ENCODE measurements at regions not wholly inside any gene's neighbourhood (a gene's known extent, or its start where the extent isn't known, plus 50 kb on each side); places are given as distances from the start of the nearest gene placed in this dataset.
"Not testable (repeated sequence)": the region's sequence is repeated elsewhere in the genome, so short reads cannot be mapped to it uniquely, and the experiment has no call there.

GRCh38 chr15:19943515-19943914 lies 598.1 kb downstream of the GOLGA6L6 start:
- Histone ChIP-seq H3K9ac (ENCODE audit: insufficient read depth, low read length, poor library complexity, severe bottlenecking) (no peak overlapping the region), H3K9me3 (replicated peaks in 1 of 2; ENCODE audit: control insufficient read depth in 1 of 2, insufficient read depth in 1 of 2, low read length in 2 of 2) (peaks cover 8 to 17% of the 10 kb centered on the region in 2 donors), H3K4me2 (replicated peaks; ENCODE audit: extremely low read depth, low read length, poor library complexity, severe bottlenecking) (no peak overlapping the region), H3K36me3 (replicated peaks in 1 of 2; ENCODE audit: control insufficient read depth in 1 of 2, insufficient read depth in 2 of 2, low read length in 2 of 2) (no peaks in the 10 kb centered on the region), H3K4me3 (replicated peaks in 1 of 3; ENCODE audit: low read depth in 2 of 3, low read length in 3 of 3) (no peak overlapping the region), H4K20me1 (ENCODE audit: insufficient read depth, low read length) (no peaks in the 10 kb centered on the region), H3K27ac (ENCODE audit: low read depth in 1 of 2, low read length in 2 of 2) (no peak overlapping the region), H2AFZ (ENCODE audit: insufficient read depth, low read depth, low read length, poor library complexity, severe bottlenecking) (no peak overlapping the region), H3K27me3 (ENCODE audit: control insufficient read depth in 2 of 2, insufficient read depth in 2 of 2, low read length in 2 of 2) (peaks cover 0 to 4% of the 10 kb centered on the region in 2 donors), H3K4me1 (ENCODE audit: control insufficient read depth in 1 of 2, insufficient read depth in 2 of 2, low read length in 2 of 2) (no peaks in the 10 kb centered on the region), H3K79me2 (ENCODE audit: insufficient read depth, low read length) (no peaks in the 10 kb centered on the region)
- Mint-ChIP-seq H3K27me3 (ENCODE audit: low read depth in 3 of 3) (peaks cover 2 to 8% (median 5%) of the 10 kb centered on the region in 3 donors), H3K4me1 (no peaks in the 10 kb centered on the region), H3K36me3 (peaks cover 0 to 2% of the 10 kb centered on the region in 2 donors), H3K27ac (no peak overlapping the region), H3K4me3 (no peak overlapping the region), H3K9me3 (peaks cover 10 to 22% (median 17%) of the 10 kb centered on the region in 7 donors)
- DNase-seq: no peak
- TF ChIP-seq CTCF (IDR thresholded peaks at IDR 0.05): no peak
- intact Hi-C loops (cut with micrococcal nuclease): no loop called here
- 14% methylated on average over 18 of the region's 51 CpGs for WGBS (ENCODE audit: insufficient coverage)

- H3K4me1 Mint-ChIP-seq; H3K27ac ChIP-seq (ENCODE audit: low read depth in 1 of 2, low read length in 2 of 2); H3K27me3 ChIP-seq (ENCODE audit: control insufficient read depth in 2 of 2, insufficient read depth in 2 of 2, low read length in 2 of 2); H3K4me1 ChIP-seq (ENCODE audit: control insufficient read depth in 1 of 2, insufficient read depth in 2 of 2, low read length in 2 of 2); H3K4me3 ChIP-seq (replicated peaks in 1 of 3; ENCODE audit: low read depth in 2 of 3, low read length in 3 of 3); H3K4me2 ChIP-seq (replicated peaks; ENCODE audit: extremely low read depth, low read length, poor library complexity, severe bottlenecking); H3K9ac ChIP-seq (ENCODE audit: insufficient read depth, low read length, poor library complexity, severe bottlenecking); H3K27ac Mint-ChIP-seq; H3K79me2 ChIP-seq (ENCODE audit: insufficient read depth, low read length); H4K20me1 ChIP-seq (ENCODE audit: insufficient read depth, low read length); DNase-seq; H3K36me3 ChIP-seq (replicated peaks in 1 of 2; ENCODE audit: control insufficient read depth in 1 of 2, insufficient read depth in 2 of 2, low read length in 2 of 2); H3K4me3 Mint-ChIP-seq; intact Hi-C loops (cut with micrococcal nuclease); H3K27me3 Mint-ChIP-seq (ENCODE audit: low read depth in 3 of 3); H3K36me3 Mint-ChIP-seq; H2AFZ ChIP-seq (ENCODE audit: insufficient read depth, low read depth, low read length, poor library complexity, severe bottlenecking): not testable (repeated sequence)
- H3K9me3 Mint-ChIP-seq: peaks cover 16 to 36% (median 26%) of the 10 kb centered on the region in 7 donors
- peaks cover 23 to 30% of the 10 kb centered on the region in 2 donors for H3K9me3 ChIP-seq (replicated peaks in 1 of 2; ENCODE audit: control insufficient read depth in 1 of 2, insufficient read depth in 1 of 2, low read length in 2 of 2)
- WGBS (ENCODE audit: insufficient coverage): 25% methylated on average over 1 of the region's 1 CpG
Observed at GRCh38 chr15:19903281-19903680, 638.3 kb downstream of the GOLGA6L6 start.

GRCh38 chr15:19902388-19902787 lies 639.2 kb downstream of the GOLGA6L6 start:
- H3K4me3 Mint-ChIP-seq; H3K36me3 ChIP-seq (replicated peaks in 1 of 2; ENCODE audit: control insufficient read depth in 1 of 2, insufficient read depth in 2 of 2, low read length in 2 of 2); H3K9ac ChIP-seq (ENCODE audit: insufficient read depth, low read length, poor library complexity, severe bottlenecking); intact Hi-C loops (cut with micrococcal nuclease); H3K27ac Mint-ChIP-seq; H3K4me1 ChIP-seq (ENCODE audit: control insufficient read depth in 1 of 2, insufficient read depth in 2 of 2, low read length in 2 of 2); H3K36me3 Mint-ChIP-seq; H3K79me2 ChIP-seq (ENCODE audit: insufficient read depth, low read length); H3K4me3 ChIP-seq (replicated peaks in 1 of 3; ENCODE audit: low read depth in 2 of 3, low read length in 3 of 3); H3K27ac ChIP-seq (ENCODE audit: low read depth in 1 of 2, low read length in 2 of 2); H3K4me2 ChIP-seq (replicated peaks; ENCODE audit: extremely low read depth, low read length, poor library complexity, severe bottlenecking); H3K27me3 ChIP-seq (ENCODE audit: control insufficient read depth in 2 of 2, insufficient read depth in 2 of 2, low read length in 2 of 2); H3K27me3 Mint-ChIP-seq (ENCODE audit: low read depth in 3 of 3); H3K4me1 Mint-ChIP-seq; H2AFZ ChIP-seq (ENCODE audit: insufficient read depth, low read depth, low read length, poor library complexity, severe bottlenecking); H4K20me1 ChIP-seq (ENCODE audit: insufficient read depth, low read length); DNase-seq: not testable (repeated sequence)
- peaks cover 19 to 30% of the 10 kb centered on the region in 2 donors for H3K9me3 ChIP-seq (replicated peaks in 1 of 2; ENCODE audit: control insufficient read depth in 1 of 2, insufficient read depth in 1 of 2, low read length in 2 of 2)
- 64% methylated on average over 1 of the region's 1 CpG for WGBS (ENCODE audit: insufficient coverage)
- peaks cover 16 to 34% (median 26%) of the 10 kb centered on the region in 7 donors for H3K9me3 Mint-ChIP-seq

GRCh38 chr15:19901414-19901813 lies 640.2 kb downstream of the GOLGA6L6 start:
- intact Hi-C loops (cut with micrococcal nuclease); H3K36me3 ChIP-seq (replicated peaks in 1 of 2; ENCODE audit: control insufficient read depth in 1 of 2, insufficient read depth in 2 of 2, low read length in 2 of 2); H3K4me3 Mint-ChIP-seq; H3K4me1 Mint-ChIP-seq; H3K27me3 ChIP-seq (ENCODE audit: control insufficient read depth in 2 of 2, insufficient read depth in 2 of 2, low read length in 2 of 2); H4K20me1 ChIP-seq (ENCODE audit: insufficient read depth, low read length); H3K27ac ChIP-seq (ENCODE audit: low read depth in 1 of 2, low read length in 2 of 2); H3K27ac Mint-ChIP-seq; H3K9ac ChIP-seq (ENCODE audit: insufficient read depth, low read length, poor library complexity, severe bottlenecking); H3K4me3 ChIP-seq (replicated peaks in 1 of 3; ENCODE audit: low read depth in 2 of 3, low read length in 3 of 3); DNase-seq; H3K4me1 ChIP-seq (ENCODE audit: control insufficient read depth in 1 of 2, insufficient read depth in 2 of 2, low read length in 2 of 2); H3K79me2 ChIP-seq (ENCODE audit: insufficient read depth, low read length); H3K27me3 Mint-ChIP-seq (ENCODE audit: low read depth in 3 of 3); H3K4me2 ChIP-seq (replicated peaks; ENCODE audit: extremely low read depth, low read length, poor library complexity, severe bottlenecking); H2AFZ ChIP-seq (ENCODE audit: insufficient read depth, low read depth, low read length, poor library complexity, severe bottlenecking); H3K36me3 Mint-ChIP-seq: not testable (repeated sequence)
- peaks cover 16 to 34% (median 26%) of the 10 kb centered on the region in 7 donors for H3K9me3 Mint-ChIP-seq
- WGBS (ENCODE audit: insufficient coverage): no CpG with 5 or more reads among the region's 4 CpGs
- H3K9me3 ChIP-seq (replicated peaks in 1 of 2; ENCODE audit: control insufficient read depth in 1 of 2, insufficient read depth in 1 of 2, low read length in 2 of 2): peaks cover 19 to 30% of the 10 kb centered on the region in 2 donors

All from CD14-positive monocyte (primary cell).